ENCODE measurements at regions not wholly inside any gene's neighbourhood (a gene's known extent, or its start where the extent isn't known, plus 50 kb on each side); places are given as distances from the start of the nearest gene placed in this dataset.

DNA sequence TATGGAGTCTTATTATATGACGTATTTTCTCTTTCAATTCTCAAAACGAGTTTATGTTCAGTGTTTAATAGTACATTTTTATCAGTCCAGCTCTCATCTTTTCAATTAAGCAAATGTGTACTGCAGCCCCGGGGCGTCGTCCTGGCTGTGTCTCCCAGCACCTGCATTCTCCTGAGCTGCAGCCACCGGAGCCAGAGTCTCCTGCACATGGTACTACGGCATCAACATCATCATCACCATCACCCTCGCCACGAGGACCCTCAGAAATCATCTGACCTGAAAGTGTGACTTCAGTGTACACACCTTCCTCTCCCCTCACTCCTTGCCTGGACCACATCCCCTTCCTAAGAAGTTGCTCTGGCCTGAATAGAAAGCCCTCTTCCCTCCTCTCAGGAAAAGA, 267.7 kb upstream of the ARID1B start:
- DNase-seq: no peak

DNA sequence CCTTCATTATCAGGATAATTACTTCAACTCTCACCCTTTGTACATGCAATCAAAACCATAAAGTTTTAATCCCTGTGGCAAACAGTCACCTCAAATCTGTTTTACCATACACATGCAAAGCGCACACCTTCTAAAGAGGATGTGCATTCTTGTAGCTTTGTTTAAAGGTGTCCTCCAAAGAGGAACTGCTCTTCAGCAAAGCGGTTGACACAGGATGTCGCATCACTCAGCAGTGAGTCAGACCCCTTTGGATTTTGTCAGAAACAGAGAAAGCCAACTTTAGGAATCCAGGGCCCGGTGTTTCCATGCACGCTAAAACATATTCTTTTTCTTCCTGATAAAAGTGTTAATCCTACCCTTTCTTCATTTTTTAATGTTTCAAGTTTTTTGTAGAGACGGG, 268.3 kb upstream of the ARID1B start:
- DNase-seq: peak; percentile 25

GRCh38 chr6:156508126-156508525, 269.1 kb upstream of the ARID1B start:
- DNase-seq: no peak

GRCh38 chr6:156507656-156508055, 269.5 kb upstream of the ARID1B start:
- DNase-seq: no peak

DNA sequence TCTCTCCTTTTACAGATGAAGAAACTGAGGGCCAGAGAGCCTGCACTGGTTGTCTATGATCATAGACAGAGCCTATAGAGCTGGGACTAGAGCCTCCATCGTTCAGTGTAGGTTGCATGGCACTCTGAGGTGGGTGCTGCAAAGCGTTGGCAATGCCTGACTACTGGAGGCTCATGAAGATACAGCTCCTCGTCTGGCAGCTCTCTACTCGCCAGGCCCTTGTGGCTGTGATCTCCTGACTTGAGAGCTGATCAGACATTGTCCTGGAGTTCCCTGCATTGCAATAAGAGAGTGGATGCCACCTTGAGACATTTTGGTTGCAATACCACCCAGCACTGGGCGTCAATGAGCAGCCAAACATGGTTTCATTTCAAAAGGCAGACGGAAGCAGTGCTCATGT, 270.1 kb upstream of the ARID1B start:
- DNase-seq: no peak

GRCh38 chr6:156502969-156503504, 274.1 kb upstream of the ARID1B start:
- DNase-seq: no peak

- DNase-seq: no peak
These were observed 279.6 kb upstream of the ARID1B start for GRCh38 chr6:156497618-156498017.

- no peak for DNase-seq
These were observed 289.3 kb upstream of the ARID1B start for GRCh38 chr6:156487877-156488276.

- DNase-seq: no peak
These were observed 292.0 kb upstream of the ARID1B start for GRCh38 chr6:156485150-156485549.

DNA sequence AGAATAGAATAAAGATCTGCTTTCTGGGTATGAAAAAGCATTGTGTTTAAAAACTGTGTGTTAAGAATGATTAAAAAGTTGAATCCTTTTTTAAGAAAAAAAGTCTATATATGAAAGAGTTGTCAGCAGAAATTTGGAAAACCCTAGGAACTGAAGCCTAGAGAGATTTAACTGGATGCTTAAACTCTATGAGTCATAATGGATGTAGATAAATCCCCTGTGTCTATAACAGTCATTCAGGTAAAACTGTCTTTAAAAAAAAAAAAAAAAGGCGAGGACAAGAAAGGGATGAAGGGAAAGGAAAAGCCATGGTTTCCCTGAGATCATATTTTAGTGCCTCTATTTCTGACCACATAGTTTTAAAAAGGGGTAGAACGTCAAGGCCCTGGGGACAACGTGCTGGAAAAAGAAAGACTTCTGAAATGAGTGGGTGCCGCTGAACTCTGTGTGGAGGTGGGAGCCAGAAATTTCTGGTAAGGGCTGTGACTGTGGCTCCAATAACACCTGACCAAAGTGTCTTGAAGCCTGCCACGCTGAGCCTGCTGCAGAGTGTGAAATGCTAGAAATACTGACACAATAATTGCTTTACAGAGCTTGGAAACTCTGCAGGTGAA, 302.6 kb upstream of the ARID1B start:
- no peak for DNase-seq

GRCh38 chr6:156471000-156471399, 306.2 kb upstream of the ARID1B start:
- no peak for DNase-seq

DNA sequence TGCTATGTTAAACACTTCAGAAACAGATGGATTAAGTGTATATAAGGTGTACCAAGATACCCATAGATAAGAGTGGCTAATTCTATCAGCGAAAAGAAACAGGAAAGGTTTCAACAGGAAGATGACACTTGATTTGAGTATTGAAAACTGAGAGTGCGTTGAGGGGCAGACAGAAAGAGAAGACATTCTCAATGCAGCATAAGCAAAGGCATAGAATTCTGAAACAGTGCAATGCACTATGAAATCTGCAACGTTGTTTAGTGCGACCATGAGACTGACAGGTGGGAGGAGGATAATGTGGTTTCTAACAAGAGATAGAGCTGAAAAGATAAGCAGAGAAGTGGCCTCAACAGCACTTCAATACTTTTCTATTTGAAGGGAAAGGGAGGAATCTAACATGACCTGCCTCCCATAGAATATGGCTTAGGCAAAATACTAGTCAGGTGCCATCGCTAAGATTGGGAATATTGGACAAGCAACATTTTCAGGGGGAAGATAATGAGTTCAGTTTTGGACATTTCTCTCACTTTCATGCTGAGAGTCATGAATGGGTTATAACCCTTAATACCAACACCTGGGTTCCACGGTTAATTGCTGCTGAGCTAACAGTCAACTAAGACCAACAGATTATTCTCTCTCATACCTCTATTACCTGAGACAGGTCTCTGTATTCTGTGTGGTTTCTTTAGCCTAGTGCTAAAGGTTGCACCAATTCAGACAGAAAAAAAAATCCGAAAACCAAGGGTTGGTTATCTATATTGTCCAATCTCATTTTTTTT, 312.9 kb upstream of the ARID1B start:
- DNase-seq: no peak

GRCh38 chr6:156461647-156462046, 315.5 kb upstream of the ARID1B start:
- no peak for DNase-seq

DNA sequence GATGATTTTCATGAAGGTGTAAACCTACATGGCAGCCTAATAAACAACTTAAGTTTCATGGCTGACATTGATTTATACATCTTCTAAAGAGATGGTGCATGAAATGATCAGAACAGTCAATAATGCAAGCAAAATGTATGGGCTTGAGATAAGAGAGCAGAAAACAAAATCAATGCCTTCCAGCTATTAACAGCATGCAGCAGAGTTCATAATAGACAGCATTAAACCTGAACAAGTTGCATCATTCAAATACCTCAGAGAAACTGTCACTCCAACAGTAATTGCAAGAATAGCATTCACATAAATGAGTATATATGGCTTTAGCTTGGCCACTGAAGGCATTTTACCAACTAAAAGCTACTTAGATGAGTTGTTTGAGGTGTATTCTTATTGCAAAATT, 319.6 kb upstream of the ARID1B start:
- no peak for DNase-seq

- no peak for DNase-seq
These were observed 321.3 kb upstream of the ARID1B start for GRCh38 chr6:156455847-156456246.

DNA sequence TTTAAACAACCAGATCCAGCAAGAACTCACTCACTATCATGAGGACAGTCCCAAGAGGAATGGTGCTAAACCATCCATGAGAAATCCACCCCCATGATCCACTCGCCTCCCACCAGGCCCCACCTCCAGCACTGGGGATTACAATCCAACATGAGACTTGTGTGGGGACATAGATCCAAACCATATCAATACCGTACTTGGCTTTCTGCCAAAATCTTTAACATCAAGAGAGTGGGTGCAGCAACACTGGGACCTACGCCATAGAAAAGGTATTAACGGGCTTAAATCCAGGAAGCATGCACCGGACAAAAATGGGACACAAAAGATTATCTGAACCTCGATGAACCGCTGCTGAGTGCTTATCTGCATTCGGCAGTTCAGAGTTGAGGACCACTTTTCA, 322.3 kb upstream of the ARID1B start:
- DNase-seq: no peak

GRCh38 chr6:156451726-156452125, 325.5 kb upstream of the ARID1B start:
- DNase-seq: no peak

DNA sequence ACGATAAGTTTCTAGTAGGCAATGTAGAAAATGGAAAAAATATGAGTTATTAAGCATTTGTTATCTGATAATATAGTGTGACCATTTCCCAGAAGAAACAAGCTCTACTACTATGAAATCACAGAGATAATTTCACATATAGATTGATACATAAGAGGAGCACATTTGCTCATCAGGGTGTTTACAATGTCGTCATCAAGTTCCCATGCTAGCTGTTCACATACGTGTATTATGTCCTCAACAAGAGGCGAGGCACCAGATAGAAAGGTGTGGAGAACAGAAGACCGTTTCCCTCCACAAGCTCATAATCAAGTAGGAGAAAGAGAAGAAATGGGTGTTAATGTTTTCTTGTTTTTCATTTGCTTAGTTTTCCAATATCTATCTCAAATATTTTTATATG, 326.1 kb upstream of the ARID1B start:
- no peak for DNase-seq

- no peak for DNase-seq
These were observed 326.8 kb upstream of the ARID1B start for GRCh38 chr6:156450421-156450820.

DNA sequence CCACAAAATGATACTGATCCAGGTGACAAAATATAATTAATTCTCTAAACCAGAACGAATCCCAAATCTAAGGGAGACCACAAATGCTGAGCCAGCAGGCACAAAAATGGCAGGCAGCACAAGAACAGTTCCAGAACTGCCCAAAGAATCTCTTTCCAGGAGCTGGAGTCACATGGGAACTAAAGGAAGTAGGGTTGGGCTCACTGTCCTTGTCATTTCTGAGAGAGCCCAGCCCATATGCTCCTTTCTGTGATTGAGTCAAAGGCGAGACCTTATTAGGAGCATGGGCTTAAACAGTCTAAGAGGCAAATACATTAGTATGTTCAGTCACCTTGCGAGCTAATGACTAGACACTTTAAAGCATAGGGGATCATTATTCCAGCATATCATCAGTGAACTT, 327.6 kb upstream of the ARID1B start:
- no peak for DNase-seq

DNA sequence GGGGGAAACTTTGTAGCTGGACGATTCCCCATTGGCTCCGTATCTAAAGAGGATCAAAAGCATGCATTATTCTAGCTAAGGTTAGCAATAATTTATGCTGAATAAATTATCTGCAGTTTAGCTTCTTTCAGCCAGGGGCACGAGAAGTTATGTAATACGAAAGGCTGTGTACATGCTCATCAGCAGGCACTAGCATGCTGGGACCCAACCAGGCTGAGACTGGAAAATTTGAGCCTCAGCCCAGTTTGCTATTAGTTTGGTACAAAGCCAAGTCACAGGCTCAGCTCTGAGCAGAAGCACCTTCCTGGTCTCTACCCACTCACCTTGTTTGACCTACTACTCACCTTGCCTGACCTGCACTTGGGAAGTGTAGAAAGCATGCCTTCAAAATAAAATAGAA, 328.1 kb upstream of the ARID1B start:
- DNase-seq: no peak

DNA sequence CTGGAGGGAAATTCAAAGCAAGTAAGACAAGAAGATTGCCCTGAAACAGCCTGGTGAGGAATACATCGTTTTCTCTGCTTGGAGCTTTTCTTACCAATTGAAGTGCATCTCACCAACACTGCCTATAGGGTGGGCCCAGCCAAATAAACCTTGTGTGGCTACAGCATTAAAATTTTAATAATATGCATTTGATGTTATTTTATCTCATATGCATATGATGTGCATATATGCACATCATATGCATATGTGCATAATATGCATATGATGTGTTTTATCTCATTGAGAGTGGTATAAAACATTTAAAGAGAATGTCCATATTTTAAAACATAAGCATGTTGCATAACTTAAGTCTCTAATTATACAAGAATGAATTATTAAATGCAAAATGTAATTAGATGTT, 328.6 kb upstream of the ARID1B start:
- no peak for DNase-seq

GRCh38 chr6:156440688-156441087, 336.5 kb upstream of the ARID1B start:
- DNase-seq: no peak

GRCh38 chr6:156438350-156438923, 338.7 kb upstream of the ARID1B start:
- DNase-seq: no peak
